Kidney epithelial cell (primary cell): ENCODE measurements at regions not wholly inside any gene's neighbourhood (a gene's known extent, or its start where the extent isn't known, plus 50 kb on each side); places are given as distances from the start of the nearest gene placed in this dataset.

Experiments used
- DNase-seq: peaks from one replicate; pipeline ENCODE4 v3.0.0-alpha.2; 2010; ENCODE audit warnings: low read depth
- H3K27me3 ChIP-seq: 2 replicates; pipeline ENCODE4 v1.6.0; 2011; ENCODE audit warnings: low read length; ENCODE audit not compliant: control insufficient read depth, insufficient read depth
- H3K36me3 ChIP-seq: 2 replicates; pipeline ENCODE4 v1.5.1; 2011; ENCODE audit warnings: low read length; ENCODE audit not compliant: control insufficient read depth, insufficient read depth
- H3K4me3 ChIP-seq: 2 replicates; pipeline ENCODE4 v1.5.1; 2011; ENCODE audit warnings: low read depth, mild to moderate bottlenecking, control low read depth, low read length
- TF ChIP-seq, protein P1 (sequence below): IDR thresholded peaks from 2 replicates; pipeline ENCODE4 v1.5.1; 2011; ENCODE audit warnings: mild to moderate bottlenecking, moderate library complexity, low read length, control low read depth, inconsistent platforms; ENCODE audit not compliant: insufficient read depth, poor library complexity, severe bottlenecking

DNA sequence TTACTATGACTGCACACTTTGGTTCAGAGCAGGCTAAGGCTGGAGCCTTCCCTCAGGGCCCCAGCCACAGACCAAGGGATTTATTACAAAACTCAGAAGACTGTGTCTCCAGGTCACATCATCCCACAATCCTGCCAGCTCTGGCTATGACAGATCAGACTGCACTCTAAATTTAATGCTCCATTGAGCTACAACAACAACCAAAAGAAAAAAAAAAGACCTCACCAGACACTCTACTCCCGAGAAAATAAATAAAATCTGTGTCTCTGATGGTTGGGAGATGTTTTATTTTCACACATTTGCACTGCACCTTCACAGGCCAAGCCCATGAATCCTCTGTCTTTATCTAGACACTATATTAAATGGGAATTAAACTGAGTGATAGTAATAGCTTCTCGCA is 50.8 kb upstream of the CTNNB1 start:
- DNase-seq: peak; percentile 82

DNA sequence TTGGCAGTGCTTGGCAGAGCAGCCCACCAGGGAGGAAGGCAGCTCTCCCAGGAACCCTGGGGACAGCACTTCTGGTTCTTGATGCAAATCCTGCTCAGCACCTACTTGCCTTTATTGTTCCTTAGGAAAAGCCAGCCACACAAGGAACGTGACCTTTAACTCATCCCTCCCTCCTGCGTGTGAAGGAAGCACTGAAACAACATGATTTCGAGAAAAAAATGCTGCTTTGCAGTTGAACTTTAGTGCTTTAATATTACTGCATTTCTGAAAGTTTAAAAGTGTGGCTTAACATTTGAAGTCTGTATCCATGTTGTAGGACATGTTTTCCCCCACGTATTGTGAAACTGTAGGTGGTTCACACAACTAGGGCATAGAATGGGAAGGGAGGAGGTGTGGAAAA is 50.4 kb upstream of the CTNNB1 start:
- Histone ChIP-seq H3K4me3 (no peak overlapping the region), H3K36me3 (no peaks in the 10 kb centered on the region), H3K27me3 (no peaks in the 10 kb centered on the region)
- TF ChIP-seq, protein P1, sequence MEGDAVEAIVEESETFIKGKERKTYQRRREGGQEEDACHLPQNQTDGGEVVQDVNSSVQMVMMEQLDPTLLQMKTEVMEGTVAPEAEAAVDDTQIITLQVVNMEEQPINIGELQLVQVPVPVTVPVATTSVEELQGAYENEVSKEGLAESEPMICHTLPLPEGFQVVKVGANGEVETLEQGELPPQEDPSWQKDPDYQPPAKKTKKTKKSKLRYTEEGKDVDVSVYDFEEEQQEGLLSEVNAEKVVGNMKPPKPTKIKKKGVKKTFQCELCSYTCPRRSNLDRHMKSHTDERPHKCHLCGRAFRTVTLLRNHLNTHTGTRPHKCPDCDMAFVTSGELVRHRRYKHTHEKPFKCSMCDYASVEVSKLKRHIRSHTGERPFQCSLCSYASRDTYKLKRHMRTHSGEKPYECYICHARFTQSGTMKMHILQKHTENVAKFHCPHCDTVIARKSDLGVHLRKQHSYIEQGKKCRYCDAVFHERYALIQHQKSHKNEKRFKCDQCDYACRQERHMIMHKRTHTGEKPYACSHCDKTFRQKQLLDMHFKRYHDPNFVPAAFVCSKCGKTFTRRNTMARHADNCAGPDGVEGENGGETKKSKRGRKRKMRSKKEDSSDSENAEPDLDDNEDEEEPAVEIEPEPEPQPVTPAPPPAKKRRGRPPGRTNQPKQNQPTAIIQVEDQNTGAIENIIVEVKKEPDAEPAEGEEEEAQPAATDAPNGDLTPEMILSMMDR: no peak
- no peak for DNase-seq

More for the DNA sequence above, 50.8 kb upstream of the CTNNB1 start:
- Histone ChIP-seq H3K36me3 (no peaks in the 10 kb centered on the region), H3K27me3 (no peaks in the 10 kb centered on the region), H3K4me3 (no peak overlapping the region)
- TF ChIP-seq, protein P1: no peak
